ENCODE measurements at regions not wholly inside any gene's neighbourhood (a gene's known extent, or its start where the extent isn't known, plus 50 kb on each side); places are given as distances from the start of the nearest gene placed in this dataset.

GRCh38 chr2:75986617-75987016, 275.9 kb upstream of the GCFC2 start:
- no TSS peak for BruUV-seq (replicated peaks)
- intact Hi-C loops (cut with micrococcal nuclease) = no loop called here
- H3F3A ChIP-seq (ENCODE audit: low read length, unreplicated experiment) = no peaks in the 10 kb centered on the region
- DNase-seq (no peak), ATAC-seq (no peak)
- no peaks in the 10 kb centered on the region for H3K9me3 ChIP-seq (ENCODE audit: low read length)
- H3K4me3 ChIP-seq (ENCODE audit: low read length) = no peak overlapping the region
- H3K9me2 ChIP-seq (replicated peaks; ENCODE audit: low read length) = no peaks in the 10 kb centered on the region
- POLR2A ChIA-PET (ENCODE audit: unreplicated experiment) = no interaction called here
- CTCF ChIA-PET = no interaction called here
- no peak for TF ChIP-seq EZH2phosphoT487 (IDR thresholded peaks at IDR 0.05; ENCODE audit: borderline replicate concordance, low read length)
- TF ChIP-seq EZH2 (IDR thresholded peaks at IDR 0.05; ENCODE audit: low read length, unreplicated experiment) = no peak
- no peak for TF ChIP-seq CTCF (conservative IDR thresholded peaks at IDR 0.05; ENCODE audit: low read depth, low read length)
- H4K20me1 ChIP-seq (ENCODE audit: low read length) = no peaks in the 10 kb centered on the region
- H3K27ac ChIP-seq (ENCODE audit: low read length) = no peak overlapping the region
- H3K9ac ChIP-seq (ENCODE audit: low read length) = no peak overlapping the region
- no peaks in the 10 kb centered on the region for H3K79me2 ChIP-seq (ENCODE audit: low read length)
- no peak overlapping the region for H2AFZ ChIP-seq (ENCODE audit: low read length)
- H3K4me1 ChIP-seq (ENCODE audit: insufficient read depth, low read length) = no peaks in the 10 kb centered on the region
- no peak overlapping the region for H3K4me2 ChIP-seq (ENCODE audit: low read length)
- H3K36me3 ChIP-seq (ENCODE audit: low read depth, low read length) = no peaks in the 10 kb centered on the region
- peaks cover 23% of the 10 kb centered on the region for H3K27me3 ChIP-seq (ENCODE audit: low read length)

- no peak overlapping the region for H3K27ac ChIP-seq (ENCODE audit: low read length)
Measured at GRCh38 chr2:75982719-75983118, 272.0 kb upstream of the GCFC2 start.

GRCh38 chr2:75964646-75965045, 253.9 kb upstream of the GCFC2 start:
- Histone ChIP-seq H3K4me1 (ENCODE audit: insufficient read depth, low read length) (no peaks in the 10 kb centered on the region), H3K9me3 (ENCODE audit: low read length) (no peaks in the 10 kb centered on the region), H3K9me2 (replicated peaks; ENCODE audit: low read length) (no peaks in the 10 kb centered on the region), H3K9ac (ENCODE audit: low read length) (no peak overlapping the region), H2AFZ (ENCODE audit: low read length) (no peak overlapping the region), H3F3A (ENCODE audit: low read length, unreplicated experiment) (no peaks in the 10 kb centered on the region), H3K27me3 (ENCODE audit: low read length) (no peaks in the 10 kb centered on the region), H3K4me2 (ENCODE audit: low read length) (no peak overlapping the region), H3K36me3 (ENCODE audit: low read depth, low read length) (no peaks in the 10 kb centered on the region), H4K20me1 (ENCODE audit: low read length) (no peaks in the 10 kb centered on the region), H3K79me2 (ENCODE audit: low read length) (no peaks in the 10 kb centered on the region), H3K4me3 (ENCODE audit: low read length) (no peak overlapping the region), H3K27ac (ENCODE audit: low read length) (no peak overlapping the region)
- no peak for ATAC-seq
- TF ChIP-seq CTCF (conservative IDR thresholded peaks at IDR 0.05; ENCODE audit: low read depth, low read length) (no peak), EZH2phosphoT487 (IDR thresholded peaks at IDR 0.05; ENCODE audit: borderline replicate concordance, low read length) (no peak), EZH2 (IDR thresholded peaks at IDR 0.05; ENCODE audit: low read length, unreplicated experiment) (no peak)
- POLR2A ChIA-PET (ENCODE audit: unreplicated experiment) = no interaction called here
- BruUV-seq (replicated peaks) = no TSS peak
- intact Hi-C loops (cut with micrococcal nuclease) = no loop called here
- CTCF ChIA-PET = no interaction called here
- DNase-seq = no peak

More at GRCh38 chr2:75982719-75983118, 272.0 kb upstream of the GCFC2 start:
- no peak for ATAC-seq
- no peak overlapping the region for H3K9ac ChIP-seq (ENCODE audit: low read length)
- no peaks in the 10 kb centered on the region for H3K4me1 ChIP-seq (ENCODE audit: insufficient read depth, low read length)
- H3K9me3 ChIP-seq (ENCODE audit: low read length) = no peaks in the 10 kb centered on the region
- no peak overlapping the region for H3K4me2 ChIP-seq (ENCODE audit: low read length)
- no peaks in the 10 kb centered on the region for H3K36me3 ChIP-seq (ENCODE audit: low read depth, low read length)
- H3K9me2 ChIP-seq (replicated peaks; ENCODE audit: low read length) = no peaks in the 10 kb centered on the region
- H3K4me3 ChIP-seq (ENCODE audit: low read length) = no peak overlapping the region
- H2AFZ ChIP-seq (ENCODE audit: low read length) = no peak overlapping the region
- no peaks in the 10 kb centered on the region for H3K79me2 ChIP-seq (ENCODE audit: low read length)
- ChIA-PET POLR2A (ENCODE audit: unreplicated experiment) (no interaction called here), CTCF (no interaction called here)
- DNase-seq = no peak
- peaks cover 23% of the 10 kb centered on the region for H3K27me3 ChIP-seq (ENCODE audit: low read length)
- TF ChIP-seq CTCF (conservative IDR thresholded peaks at IDR 0.05; ENCODE audit: low read depth, low read length) (no peak), EZH2phosphoT487 (IDR thresholded peaks at IDR 0.05; ENCODE audit: borderline replicate concordance, low read length) (no peak), EZH2 (IDR thresholded peaks at IDR 0.05; ENCODE audit: low read length, unreplicated experiment) (no peak)
- intact Hi-C loops (cut with micrococcal nuclease) = no loop called here
- no peaks in the 10 kb centered on the region for H4K20me1 ChIP-seq (ENCODE audit: low read length)
- no peaks in the 10 kb centered on the region for H3F3A ChIP-seq (ENCODE audit: low read length, unreplicated experiment)
- BruUV-seq (replicated peaks) = no TSS peak
